SIG-M5 treated with dmso at 0.1 percent for 504 hours (cell line): ENCODE measurements at regions not wholly inside any gene's neighbourhood (a gene's known extent, or its start where the extent isn't known, plus 50 kb on each side); places are given as distances from the start of the nearest gene placed in this dataset.
"Not testable (repeated sequence)": the region's sequence is repeated elsewhere in the genome, so short reads cannot be mapped to it uniquely, and the experiment has no call there.

Experiments
- DNase-seq: peaks from one replicate; lab custom pipeline; 2025; ENCODE audit not compliant: unreplicated experiment; lab: John Stamatoyannopoulos, UW

DNA sequence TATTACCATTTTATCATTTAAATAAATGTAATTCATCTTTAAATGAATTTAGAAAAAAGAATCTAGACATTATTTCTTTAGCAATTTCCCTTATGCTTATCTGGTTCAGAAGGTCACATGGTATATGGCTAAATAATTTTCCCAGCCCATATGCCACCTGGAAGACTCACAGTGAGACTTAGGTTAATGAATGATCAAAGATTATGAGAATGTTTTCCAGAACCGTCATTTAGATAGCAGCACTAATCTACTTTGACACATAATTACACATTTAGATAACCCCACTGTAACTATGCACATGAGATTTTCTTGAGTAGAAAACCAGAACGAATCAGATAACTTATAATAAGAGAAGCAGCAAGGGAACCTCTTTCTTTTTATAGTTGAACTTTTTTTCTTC is 124.9 kb upstream of the CCDC180 start:
- DNase-seq = not testable (repeated sequence)

- DNase-seq = peak; percentile 10
These were observed 127.8 kb upstream of the CCDC180 start for GRCh38 chr9:97179616-97180015.

DNA sequence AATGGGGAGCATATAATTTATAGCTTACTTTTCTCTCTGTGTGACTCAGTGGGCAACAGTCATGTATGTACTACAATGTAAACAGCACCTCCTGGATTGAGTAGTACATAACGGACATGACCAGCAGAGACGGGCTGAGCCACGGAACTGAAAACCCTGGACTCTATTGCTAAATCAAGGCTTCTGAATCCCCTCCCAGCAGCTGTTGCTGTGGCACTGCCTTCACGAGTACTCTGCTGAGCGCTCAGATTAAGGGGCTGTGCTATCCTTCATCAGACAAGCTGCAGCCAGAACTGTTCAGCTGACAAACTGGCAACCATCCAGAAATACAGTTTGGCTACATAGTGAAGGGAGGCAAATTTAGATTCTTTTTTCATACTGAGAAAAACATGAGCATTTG is 131.3 kb upstream of the CCDC180 start:
- no peak for DNase-seq

DNA sequence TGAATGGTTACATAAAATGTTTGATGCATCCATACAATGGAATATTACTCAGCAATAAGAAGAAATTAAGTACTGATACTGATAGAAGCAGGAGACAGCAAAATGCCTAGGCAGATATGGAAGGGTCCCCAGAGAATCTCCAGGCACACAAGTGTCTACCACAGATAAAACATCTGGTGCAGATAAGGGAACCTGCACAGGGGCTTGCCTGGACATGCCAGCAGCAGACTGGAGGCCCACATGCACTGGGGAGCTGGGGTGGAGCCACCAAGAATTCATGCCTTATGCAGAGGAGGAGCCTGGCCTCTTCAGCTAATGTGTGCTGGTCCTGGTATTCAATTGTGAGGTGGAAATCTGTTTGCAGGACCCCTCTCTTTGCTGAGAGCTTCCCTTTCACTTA is 129.2 kb upstream of the CTSV start:
- not testable (repeated sequence) for DNase-seq

GRCh38 chr9:97166496-97167138 is 127.7 kb upstream of the CTSV start:
- DNase-seq = not testable (repeated sequence)

DNA sequence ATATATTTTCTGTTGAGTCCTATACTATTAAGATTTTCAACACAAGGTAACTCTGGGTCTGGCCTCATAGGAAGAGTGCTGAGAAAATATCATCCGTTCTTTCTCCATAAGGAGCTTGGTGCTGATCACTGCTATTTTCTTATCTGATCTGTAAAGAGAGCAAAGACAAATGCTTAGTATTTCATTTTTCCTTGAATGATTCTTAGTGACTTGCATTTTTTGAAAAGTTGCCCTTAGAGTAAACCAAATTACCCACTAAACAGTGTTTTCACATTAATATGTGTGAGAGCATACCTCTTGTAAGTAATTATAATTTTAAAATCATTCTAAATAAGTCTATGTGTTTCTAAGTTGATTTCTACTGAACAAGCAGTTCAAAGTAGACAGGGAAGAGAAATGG is 121.3 kb upstream of the CTSV start:
- no peak for DNase-seq

GRCh38 chr9:97158722-97159121 is 119.8 kb upstream of the CTSV start:
- DNase-seq = not testable (repeated sequence)

GRCh38 chr9:97155441-97155840 is 116.5 kb upstream of the CTSV start:
- not testable (repeated sequence) for DNase-seq

DNA sequence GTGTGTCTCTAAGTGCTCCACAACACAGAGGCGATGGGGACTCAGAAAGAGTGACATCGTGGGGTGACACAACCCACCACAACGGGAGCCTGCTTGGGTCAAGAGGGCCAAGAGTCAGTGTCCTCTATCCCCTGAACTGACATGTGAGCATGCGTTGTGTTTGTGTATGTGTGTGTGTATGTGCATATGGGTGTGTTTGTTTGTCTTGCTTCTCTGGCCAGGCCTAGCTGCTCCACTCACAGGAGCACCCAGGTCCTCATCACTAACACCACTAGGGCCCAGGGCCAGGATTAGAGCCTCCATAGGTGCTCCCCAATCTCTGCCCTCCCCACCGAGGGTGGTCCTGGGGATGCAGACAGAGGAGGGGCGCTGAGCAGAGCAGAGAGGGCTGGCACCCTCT is 115.0 kb upstream of the CTSV start:
- no peak for DNase-seq

DNA sequence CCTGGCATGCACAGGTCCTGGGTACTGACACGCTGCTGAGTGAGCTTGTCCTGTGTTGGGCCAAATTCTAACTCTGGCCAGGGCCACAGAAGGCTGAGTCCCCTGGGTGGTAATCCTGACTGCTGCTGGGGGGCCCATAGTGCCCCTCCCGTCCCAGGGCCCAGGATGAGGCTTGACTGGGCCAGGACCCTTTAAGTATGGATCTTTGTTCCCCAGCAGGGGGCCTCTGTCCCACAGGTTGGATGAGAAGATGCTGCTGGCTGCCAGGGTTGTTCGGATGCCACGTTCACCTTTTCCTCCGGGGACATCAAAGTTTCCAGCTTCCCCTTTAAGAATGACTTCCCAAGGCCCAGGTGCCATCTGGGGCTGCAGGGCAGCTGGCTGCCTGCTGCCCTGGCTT is 114.2 kb upstream of the CTSV start:
- not testable (repeated sequence) for DNase-seq

- not testable (repeated sequence) for DNase-seq
These were observed 111.5 kb upstream of the CTSV start for GRCh38 chr9:97150471-97150870.

DNA sequence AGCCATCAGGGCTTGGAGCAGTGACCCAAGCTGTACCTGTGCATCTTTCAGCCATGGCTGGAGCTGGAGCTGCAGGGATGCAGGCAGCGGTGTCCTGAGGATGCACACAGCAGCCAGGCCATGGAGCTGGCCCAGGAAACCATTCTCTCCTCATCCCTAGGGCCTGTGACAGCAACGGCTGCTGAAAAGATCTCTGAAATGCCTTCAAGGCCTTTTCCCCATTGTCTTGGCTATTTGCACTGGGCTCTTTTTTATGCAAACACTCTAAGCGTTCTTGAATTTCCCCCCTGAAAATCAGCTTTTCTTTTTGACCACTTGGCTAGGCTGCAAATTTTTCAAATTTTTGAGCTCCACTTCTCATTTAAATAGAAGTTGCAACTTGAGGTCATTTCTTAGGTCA is 109.5 kb upstream of the CTSV start:
- DNase-seq = not testable (repeated sequence)

DNA sequence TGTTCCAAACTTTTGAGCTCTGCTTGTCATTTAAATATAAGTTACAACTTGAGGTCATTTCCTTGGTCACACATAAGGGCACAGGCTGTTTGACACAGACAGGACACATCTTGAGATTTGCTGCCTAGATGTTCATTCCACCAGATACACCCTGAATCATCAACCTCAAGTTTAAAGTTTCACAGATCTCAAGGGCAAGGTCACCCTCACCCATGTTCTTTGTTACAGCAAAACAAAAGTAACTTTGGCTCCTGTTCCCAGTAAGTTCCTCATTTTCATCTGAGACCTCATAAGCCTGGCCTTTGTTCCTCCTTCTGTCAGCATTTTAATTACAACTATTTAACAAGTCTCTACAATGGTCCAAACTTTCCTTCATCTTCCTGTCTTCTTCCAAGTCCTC is 106.7 kb upstream of the CTSV start:
- peak; percentile 35 for DNase-seq

- no peak for DNase-seq
These were observed 101.6 kb upstream of the CTSV start for GRCh38 chr9:97140566-97140965.

DNA sequence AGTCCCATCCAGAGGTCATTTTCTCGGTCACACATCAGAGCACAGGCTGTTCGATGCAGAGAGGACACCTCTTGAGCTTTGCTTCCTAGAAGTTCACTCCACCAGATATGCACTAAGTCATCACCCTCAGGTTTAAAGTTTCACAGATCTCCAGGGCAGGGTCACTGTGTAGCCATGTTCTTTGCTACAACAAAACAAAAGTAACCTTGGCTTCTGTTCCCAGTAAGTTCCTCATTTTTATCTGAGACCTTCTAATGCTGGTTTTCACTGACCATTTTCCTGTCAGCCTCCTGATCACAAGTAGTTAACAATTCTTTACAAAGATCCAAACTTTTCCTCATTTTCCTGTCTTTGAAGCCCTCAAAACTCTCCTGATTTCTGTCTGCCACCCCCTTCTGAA is 97.5 kb upstream of the CTSV start:
- no peak for DNase-seq

- not testable (repeated sequence) for DNase-seq
These were observed 95.0 kb upstream of the CTSV start for GRCh38 chr9:97133966-97134365.

DNA sequence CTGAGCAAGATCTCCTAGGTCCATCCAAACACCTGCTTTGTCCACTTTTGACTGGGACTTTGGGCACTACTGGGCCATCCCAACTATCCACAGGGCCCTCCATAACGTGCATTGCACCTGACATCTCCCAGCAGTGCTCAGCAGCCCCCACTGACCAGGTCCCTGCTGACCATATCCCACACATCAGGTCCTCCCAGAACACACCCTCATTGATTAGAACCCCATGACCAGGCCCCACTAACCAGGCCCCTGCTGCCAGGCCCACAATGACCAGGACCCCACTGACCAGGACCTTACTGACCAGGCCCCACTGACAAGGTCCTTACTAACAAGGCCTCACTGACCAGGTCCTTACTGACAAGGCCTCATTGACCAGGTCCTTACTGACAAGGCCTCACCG is 93.9 kb upstream of the CTSV start:
- DNase-seq = no peak

GRCh38 chr9:97130864-97131263 is 91.9 kb upstream of the CTSV start:
- not testable (repeated sequence) for DNase-seq

GRCh38 chr9:97130387-97130786 is 91.4 kb upstream of the CTSV start:
- not testable (repeated sequence) for DNase-seq

- DNase-seq = no peak
These were observed 90.0 kb upstream of the CTSV start for GRCh38 chr9:97128919-97129318.

DNA sequence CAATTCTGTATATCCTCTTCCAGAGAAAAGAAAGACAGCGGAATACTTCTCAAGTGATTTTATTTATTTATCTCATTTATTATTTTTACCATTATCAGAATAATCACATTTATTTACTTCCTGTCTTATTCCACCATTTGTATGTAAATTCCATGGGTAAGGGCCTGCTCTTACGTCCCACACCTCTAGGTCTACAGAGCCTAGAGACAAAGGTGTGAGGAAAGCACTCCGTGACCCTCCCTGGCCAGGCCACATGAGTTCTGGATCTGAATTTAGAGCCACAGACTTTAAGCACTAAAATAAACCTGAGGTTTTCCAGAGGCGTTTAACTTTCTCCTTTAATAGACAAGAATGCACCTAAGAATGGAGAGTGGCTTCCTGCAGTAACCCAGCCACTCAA is 85.3 kb upstream of the CTSV start:
- DNase-seq = no peak

DNA sequence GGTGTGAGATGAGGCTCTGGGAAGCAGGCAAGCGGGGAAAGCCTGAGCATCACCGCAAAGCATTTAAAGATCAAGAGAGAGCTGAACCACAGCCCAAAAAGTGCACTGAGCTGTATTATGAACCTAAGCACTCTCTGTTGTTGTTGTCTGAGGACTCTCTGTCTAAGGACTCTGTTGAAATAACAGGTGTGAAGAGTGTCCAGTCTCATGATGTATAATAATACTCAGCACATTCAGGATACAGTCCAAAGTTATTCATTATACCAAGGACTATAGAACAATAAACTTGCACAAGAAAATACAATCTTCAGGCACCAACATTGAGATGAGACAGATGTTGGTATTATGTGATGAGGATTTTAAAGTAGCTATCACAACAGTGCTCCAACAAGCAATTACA is 71.8 kb upstream of the CTSV start:
- no peak for DNase-seq

DNA sequence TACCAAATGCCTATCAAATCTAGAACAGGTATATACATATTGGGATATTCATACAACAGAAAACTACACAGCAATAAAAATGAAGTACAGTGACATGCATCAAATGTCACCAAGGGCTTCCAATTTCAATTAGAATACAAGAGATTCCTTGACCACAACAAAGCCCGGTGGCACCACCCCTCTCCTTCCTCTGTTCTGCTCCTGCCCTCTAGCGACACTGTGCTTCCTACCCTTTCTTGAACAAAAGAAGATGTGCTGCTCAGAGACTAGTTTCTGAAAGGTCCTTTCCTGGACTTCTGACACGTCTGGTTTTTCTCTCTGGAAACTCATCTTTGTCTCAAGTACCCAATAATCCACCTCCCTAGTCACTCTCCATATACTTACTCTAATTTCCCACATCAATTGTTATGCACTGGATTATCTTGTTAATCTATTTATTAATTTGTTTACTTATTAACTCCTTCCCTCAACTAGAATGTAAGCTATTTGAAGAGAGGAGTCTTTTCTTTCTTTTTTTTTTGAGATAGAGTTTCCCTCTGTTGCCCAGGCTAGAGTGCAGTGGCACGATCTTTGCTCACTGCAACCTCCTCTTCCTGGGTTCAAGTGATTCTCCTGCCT is 70.4 kb upstream of the CTSV start:
- DNase-seq = peak; percentile 46
